C4-2B (cell line): ENCODE measurements at regions not wholly inside any gene's neighbourhood (a gene's known extent, or its start where the extent isn't known, plus 50 kb on each side); places are given as distances from the start of the nearest gene placed in this dataset.
"Not testable (repeated sequence)": the region's sequence is repeated elsewhere in the genome, so short reads cannot be mapped to it uniquely, and the experiment has no call there.

Experiments used
- H3K27ac ChIP-seq: fragments of 450-650 bp; 2 replicates; pipeline ENCODE4 v1.5.1; 2017
- CTCF ChIP-seq: fragments of 450-650 bp; conservative IDR thresholded peaks from 2 replicates; pipeline ENCODE4 v1.5.1; 2017; ENCODE audit warnings: mild to moderate bottlenecking
- ZFX ChIP-seq: fragments of 450-650 bp; IDR thresholded peaks from 2 replicates; pipeline ENCODE4 v1.6.1; 2017

GRCh38 chr11:41534861-41535260, 75.4 kb upstream of the LRRC4C start:
- no peak overlapping the region; the same call in 1 of the 2 replicates for H3K27ac ChIP-seq
- TF ChIP-seq CTCF (no peak), ZFX (no peak)

GRCh38 chr11:41536021-41536568, 76.6 kb upstream of the LRRC4C start:
- H3K27ac ChIP-seq = no peak overlapping the region
- TF ChIP-seq CTCF (no peak), ZFX (no peak)

- H3K27ac ChIP-seq = not testable (repeated sequence)
These were observed 85.5 kb upstream of the LRRC4C start for GRCh38 chr11:41544902-41545301.

- TF ChIP-seq CTCF = no peak
- no peak for TF ChIP-seq ZFX
- H3K27ac ChIP-seq = no peak overlapping the region
These were observed 119.1 kb upstream of the LRRC4C start for GRCh38 chr11:41578421-41579051.

GRCh38 chr11:41579546-41579945, 120.1 kb upstream of the LRRC4C start:
- TF ChIP-seq ZFX = no peak
- TF ChIP-seq CTCF = no peak
- no peak overlapping the region for H3K27ac ChIP-seq

GRCh38 chr11:41609511-41609910, 150.1 kb upstream of the LRRC4C start:
- no peak overlapping the region for H3K27ac ChIP-seq
- no peak for TF ChIP-seq ZFX
- TF ChIP-seq CTCF = no peak

- no peak for TF ChIP-seq ZFX
- peak; percentile 60 for TF ChIP-seq CTCF
- no peak overlapping the region for H3K27ac ChIP-seq
These were observed 153.0 kb upstream of the LRRC4C start for GRCh38 chr11:41612415-41612814.

GRCh38 chr11:41613326-41613725, 153.9 kb upstream of the LRRC4C start:
- TF ChIP-seq CTCF (no peak), ZFX (no peak)

More at GRCh38 chr11:41613326-41613725, 153.9 kb upstream of the LRRC4C start:
- no peak overlapping the region for H3K27ac ChIP-seq
